Raji (cell line): ENCODE measurements at regions not wholly inside any gene's neighbourhood (a gene's known extent, or its start where the extent isn't known, plus 50 kb on each side); places are given as distances from the start of the nearest gene placed in this dataset.

ENCODE experiments used
- POLR2A ChIP-seq: IDR thresholded peaks from 2 replicates; pipeline ENCODE4 v1.6.1; 2011; ENCODE audit warnings: low read depth, low read length, control low read depth; ENCODE audit not compliant: insufficient read depth

GRCh38 chr12:95402096-95402495, 71.9 kb upstream of the METAP2 start:
- no peak for TF ChIP-seq POLR2A

- no peak for TF ChIP-seq POLR2A
Observed at GRCh38 chr12:95408201-95408600, 65.8 kb upstream of the METAP2 start.

- no peak for TF ChIP-seq POLR2A
Observed at GRCh38 chr12:95411057-95411456, 62.9 kb upstream of the METAP2 start.

GRCh38 chr12:95411466-95411865, 62.5 kb upstream of the METAP2 start:
- TF ChIP-seq POLR2A, result no peak

- TF ChIP-seq POLR2A, result no peak
Observed at GRCh38 chr12:95412482-95413311, 61.3 kb upstream of the METAP2 start.

GRCh38 chr12:95413576-95413975, 60.4 kb upstream of the METAP2 start:
- no peak for TF ChIP-seq POLR2A

GRCh38 chr12:95415451-95415850, 58.5 kb upstream of the METAP2 start:
- TF ChIP-seq POLR2A, result no peak

GRCh38 chr12:95416111-95416636, 57.8 kb upstream of the METAP2 start:
- TF ChIP-seq POLR2A, result no peak

GRCh38 chr12:95417372-95417771, 56.6 kb upstream of the METAP2 start:
- no peak for TF ChIP-seq POLR2A

- TF ChIP-seq POLR2A, result no peak
Observed at GRCh38 chr12:95418142-95418541, 55.8 kb upstream of the METAP2 start.
